Activated CD4-positive, alpha-beta T cell treated with anti-CD3 and anti-CD28 coated beads, Interleukin-2, amount 10 ng/mL, durations not matched to agents 7 days and 5 days (primary cell): ENCODE measurements at regions not wholly inside any gene's neighbourhood (a gene's known extent, or its start where the extent isn't known, plus 50 kb on each side); places are given as distances from the start of the nearest gene placed in this dataset.

Experiments used
- CTCF ChIA-PET: fragments of 350-600 bp; sonication (Branson Sonifier 250); formaldehyde crosslinking; loops from one replicate; lab custom pipeline; 2021; ENCODE audit warnings: antibody characterized with exemption; lab: Charles Lee
- POLR2A ChIA-PET: fragments of 350-600 bp; sonication (Branson Sonifier 250); formaldehyde crosslinking; loops from one replicate; lab custom pipeline; 2021; ENCODE audit warnings: antibody characterized with exemption; lab: Charles Lee
- DNase-seq: peaks from one replicate; pipeline ENCODE4 v3.0.0-alpha.2; 2020
- H3K27ac Mint-ChIP-seq: one replicate; pipeline ENCODE4 v1.8.0; 2021; ENCODE audit warnings: mild to moderate bottlenecking, moderate library complexity, mixed read lengths
- H3K27me3 Mint-ChIP-seq: one replicate; pipeline ENCODE4 v1.8.0; 2021; ENCODE audit warnings: mixed read lengths
- H3K36me3 Mint-ChIP-seq: one replicate; pipeline ENCODE4 v1.8.0; 2021; ENCODE audit warnings: low read depth, mixed read lengths
- H3K4me1 Mint-ChIP-seq: one replicate; pipeline ENCODE4 v1.8.0; 2021; ENCODE audit warnings: mixed read lengths
- H3K4me3 Mint-ChIP-seq: one replicate; pipeline ENCODE4 v1.8.0; 2021; ENCODE audit warnings: mild to moderate bottlenecking, moderate library complexity, mixed read lengths
- H3K9me3 Mint-ChIP-seq: one replicate; pipeline ENCODE4 v1.8.0; 2021; ENCODE audit warnings: mixed read lengths

GRCh38 chr1:83104558-83104957 lies 894.4 kb downstream of the TTLL7 start:
- Mint-ChIP-seq H3K4me3 (no peak overlapping the region), H3K36me3 (no peaks in the 10 kb centered on the region), H3K27ac (no peak overlapping the region), H3K4me1 (no peaks in the 10 kb centered on the region), H3K9me3 (no peaks in the 10 kb centered on the region), H3K27me3 (no peaks in the 10 kb centered on the region)
- ChIA-PET POLR2A (no interaction called here), CTCF (no interaction called here)
- no peak for DNase-seq

- H3K36me3 Mint-ChIP-seq = no peaks in the 10 kb centered on the region
- no peaks in the 10 kb centered on the region for H3K27me3 Mint-ChIP-seq
- no peak overlapping the region for H3K4me3 Mint-ChIP-seq
- no peak for DNase-seq
- no peak overlapping the region for H3K27ac Mint-ChIP-seq
- no peaks in the 10 kb centered on the region for H3K4me1 Mint-ChIP-seq
- POLR2A ChIA-PET = no interaction called here
- CTCF ChIA-PET = no interaction called here
- no peaks in the 10 kb centered on the region for H3K9me3 Mint-ChIP-seq
Observed at GRCh38 chr1:83103341-83103740, 895.6 kb downstream of the TTLL7 start.

DNA sequence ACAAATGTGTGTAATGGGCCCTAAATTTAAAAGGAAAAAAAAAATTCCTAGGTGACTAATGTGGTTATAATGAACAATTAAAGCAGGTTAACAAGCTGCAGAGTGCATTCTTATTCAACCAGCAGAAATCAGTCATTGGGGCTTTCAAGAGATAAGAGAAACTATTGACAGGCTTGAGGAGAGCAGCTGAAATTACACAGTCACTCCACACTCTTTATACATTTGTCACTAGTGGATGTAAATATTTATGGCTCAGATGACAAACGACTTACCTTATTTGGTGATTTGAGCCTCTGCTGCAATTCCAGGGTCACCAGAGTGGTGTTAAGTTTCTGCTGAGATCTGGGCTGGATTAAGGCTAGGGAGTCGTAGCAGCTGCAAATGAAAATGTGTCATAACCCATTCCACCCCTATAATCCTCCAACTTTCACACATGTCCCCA lies 896.3 kb downstream of the TTLL7 start:
- POLR2A ChIA-PET = no interaction called here
- no peak overlapping the region for H3K27ac Mint-ChIP-seq
- H3K36me3 Mint-ChIP-seq = no peaks in the 10 kb centered on the region
- H3K9me3 Mint-ChIP-seq = no peaks in the 10 kb centered on the region
- no peak overlapping the region for H3K4me3 Mint-ChIP-seq
- no peaks in the 10 kb centered on the region for H3K4me1 Mint-ChIP-seq
- CTCF ChIA-PET = no interaction called here
- no peak for DNase-seq
- no peaks in the 10 kb centered on the region for H3K27me3 Mint-ChIP-seq

DNA sequence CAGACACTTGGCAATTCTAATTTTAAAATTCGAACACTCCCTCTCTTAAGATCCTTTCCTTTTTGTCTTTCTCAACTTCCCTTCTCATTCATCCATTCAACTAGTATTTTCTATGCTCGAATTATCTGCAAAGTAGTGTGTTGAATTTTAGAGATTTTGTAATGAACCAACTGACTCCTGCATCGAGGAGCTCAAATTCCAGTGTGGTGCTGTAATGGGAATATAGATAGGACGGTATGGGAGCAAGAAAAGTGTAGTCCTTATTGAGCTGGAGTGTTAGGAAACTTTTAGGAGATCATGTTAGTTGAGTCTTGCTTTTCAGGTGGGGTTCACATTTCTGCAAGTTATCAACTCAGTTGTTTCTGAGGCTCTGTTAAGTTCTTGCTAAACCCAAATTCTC lies 897.5 kb downstream of the TTLL7 start:
- H3K4me1 Mint-ChIP-seq = no peaks in the 10 kb centered on the region
- no peaks in the 10 kb centered on the region for H3K9me3 Mint-ChIP-seq
- H3K36me3 Mint-ChIP-seq = no peaks in the 10 kb centered on the region
- no peak for DNase-seq
- ChIA-PET CTCF (no interaction called here), POLR2A (no interaction called here)
- H3K4me3 Mint-ChIP-seq = no peak overlapping the region
- H3K27ac Mint-ChIP-seq = no peak overlapping the region
- H3K27me3 Mint-ChIP-seq = no peaks in the 10 kb centered on the region

DNA sequence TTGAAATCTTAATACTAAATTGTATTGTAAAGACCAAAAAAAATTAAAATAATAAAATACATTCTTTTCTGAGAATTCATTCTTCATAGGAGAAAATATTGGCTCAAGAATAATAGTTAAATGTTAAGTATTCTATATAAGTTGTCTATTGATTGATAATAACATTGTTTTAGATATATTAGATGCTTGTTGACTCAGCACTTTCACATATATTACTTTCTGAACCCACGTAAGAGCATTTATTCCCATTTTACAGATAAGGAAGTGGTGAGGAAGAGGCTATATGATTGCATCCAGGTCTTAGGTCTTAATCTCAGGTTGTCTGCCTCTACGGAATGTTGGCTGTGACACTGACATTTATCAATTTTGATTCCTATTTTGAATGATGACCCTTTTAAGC lies 898.8 kb downstream of the TTLL7 start:
- DNase-seq = no peak
- no peaks in the 10 kb centered on the region for H3K27me3 Mint-ChIP-seq
- POLR2A ChIA-PET = no interaction called here

GRCh38 chr1:83098791-83099190 lies 900.1 kb downstream of the TTLL7 start:
- Mint-ChIP-seq H3K27me3 (no peaks in the 10 kb centered on the region), H3K4me1 (no peaks in the 10 kb centered on the region), H3K4me3 (no peak overlapping the region), H3K36me3 (no peaks in the 10 kb centered on the region), H3K27ac (no peak overlapping the region), H3K9me3 (no peaks in the 10 kb centered on the region)
- ChIA-PET CTCF (no interaction called here), POLR2A (no interaction called here)
- no peak for DNase-seq

More for the DNA sequence above, 898.8 kb downstream of the TTLL7 start:
- Mint-ChIP-seq H3K4me1 (no peaks in the 10 kb centered on the region), H3K27ac (no peak overlapping the region), H3K4me3 (no peak overlapping the region), H3K36me3 (no peaks in the 10 kb centered on the region), H3K9me3 (no peaks in the 10 kb centered on the region)
- CTCF ChIA-PET = no interaction called here

- DNase-seq = no peak
- H3K27me3 Mint-ChIP-seq = no peaks in the 10 kb centered on the region
- no peak overlapping the region for H3K4me3 Mint-ChIP-seq
- no peaks in the 10 kb centered on the region for H3K36me3 Mint-ChIP-seq
- ChIA-PET CTCF (no interaction called here), POLR2A (no interaction called here)
- H3K4me1 Mint-ChIP-seq = no peaks in the 10 kb centered on the region
- no peaks in the 10 kb centered on the region for H3K9me3 Mint-ChIP-seq
- no peak overlapping the region for H3K27ac Mint-ChIP-seq
Observed at GRCh38 chr1:83098131-83098530, 900.8 kb downstream of the TTLL7 start.

DNA sequence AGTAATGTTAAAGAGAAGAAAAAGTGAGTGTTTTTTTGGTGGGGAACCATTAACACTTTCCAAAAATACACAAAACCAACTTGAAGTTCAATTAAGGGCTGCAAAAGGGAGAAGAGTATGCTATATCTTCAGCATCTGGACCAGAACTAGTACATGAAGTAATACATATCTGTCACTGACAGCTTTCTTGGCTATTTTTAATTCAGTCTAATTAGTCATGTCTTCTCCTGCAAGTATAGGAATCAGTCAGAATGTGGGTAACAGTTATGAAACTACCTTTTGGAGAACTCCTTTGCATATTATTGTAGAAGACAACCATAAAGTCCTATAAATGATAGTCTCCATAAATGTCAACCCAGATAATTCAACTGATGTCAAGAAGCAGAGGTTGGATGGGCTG lies 901.2 kb downstream of the TTLL7 start:
- H3K4me1 Mint-ChIP-seq = no peaks in the 10 kb centered on the region
- no peak overlapping the region for H3K4me3 Mint-ChIP-seq
- H3K9me3 Mint-ChIP-seq = no peaks in the 10 kb centered on the region
- no peak overlapping the region for H3K27ac Mint-ChIP-seq
- CTCF ChIA-PET = no interaction called here
- H3K27me3 Mint-ChIP-seq = no peaks in the 10 kb centered on the region
- no peaks in the 10 kb centered on the region for H3K36me3 Mint-ChIP-seq
- POLR2A ChIA-PET = no interaction called here
- DNase-seq = no peak

GRCh38 chr1:83095570-83095969 lies 903.4 kb downstream of the TTLL7 start:
- Mint-ChIP-seq H3K4me1 (no peaks in the 10 kb centered on the region), H3K27me3 (no peaks in the 10 kb centered on the region), H3K27ac (no peak overlapping the region), H3K36me3 (no peaks in the 10 kb centered on the region), H3K4me3 (no peak overlapping the region), H3K9me3 (no peaks in the 10 kb centered on the region)
- ChIA-PET POLR2A (no interaction called here), CTCF (no interaction called here)
- DNase-seq = no peak

DNA sequence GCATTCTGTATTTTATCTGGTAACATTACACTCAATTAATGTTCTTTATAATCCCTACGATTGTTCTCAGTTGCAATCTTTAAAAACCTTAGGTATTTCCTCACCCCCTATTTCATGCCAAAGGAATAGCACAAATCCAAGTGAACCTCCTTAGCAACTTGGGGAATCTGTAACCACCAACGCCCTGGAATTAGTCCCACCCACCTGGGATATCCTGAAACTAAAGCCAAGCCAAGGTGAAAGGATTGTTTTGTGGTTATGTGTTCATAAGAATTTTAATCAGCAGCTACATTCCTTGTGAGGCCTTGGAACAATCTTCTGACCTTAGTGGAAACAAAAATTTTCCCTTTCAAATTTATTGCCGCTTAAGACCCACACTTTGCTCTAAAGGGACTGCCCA lies 908.7 kb downstream of the TTLL7 start:
- CTCF ChIA-PET = no interaction called here
- H3K27me3 Mint-ChIP-seq = no peaks in the 10 kb centered on the region
- no peak overlapping the region for H3K4me3 Mint-ChIP-seq
- H3K36me3 Mint-ChIP-seq = no peaks in the 10 kb centered on the region
- DNase-seq = no peak
- no peaks in the 10 kb centered on the region for H3K9me3 Mint-ChIP-seq
- no peak overlapping the region for H3K27ac Mint-ChIP-seq
- POLR2A ChIA-PET = no interaction called here
- H3K4me1 Mint-ChIP-seq = no peaks in the 10 kb centered on the region

- no peak for DNase-seq
- Mint-ChIP-seq H3K27ac (no peak overlapping the region), H3K27me3 (no peaks in the 10 kb centered on the region), H3K4me3 (no peak overlapping the region), H3K9me3 (no peaks in the 10 kb centered on the region), H3K36me3 (no peaks in the 10 kb centered on the region), H3K4me1 (no peaks in the 10 kb centered on the region)
- ChIA-PET CTCF (no interaction called here), POLR2A (no interaction called here)
Observed at GRCh38 chr1:83087851-83088250, 911.1 kb downstream of the TTLL7 start.

GRCh38 chr1:83086986-83087512 lies 911.9 kb downstream of the TTLL7 start:
- Mint-ChIP-seq H3K36me3 (no peaks in the 10 kb centered on the region), H3K9me3 (no peaks in the 10 kb centered on the region), H3K4me1 (no peaks in the 10 kb centered on the region), H3K4me3 (no peak overlapping the region), H3K27ac (no peak overlapping the region), H3K27me3 (no peaks in the 10 kb centered on the region)
- POLR2A ChIA-PET = no interaction called here
- CTCF ChIA-PET = no interaction called here
- no peak for DNase-seq

- Mint-ChIP-seq H3K9me3 (no peaks in the 10 kb centered on the region), H3K4me3 (no peak overlapping the region), H3K27ac (no peak overlapping the region), H3K27me3 (no peaks in the 10 kb centered on the region), H3K36me3 (no peaks in the 10 kb centered on the region), H3K4me1 (no peaks in the 10 kb centered on the region)
- DNase-seq = no peak
- CTCF ChIA-PET = no interaction called here
- POLR2A ChIA-PET = no interaction called here
Observed at GRCh38 chr1:83086346-83086745, 912.6 kb downstream of the TTLL7 start.

- no peak for DNase-seq
- H3K9me3 Mint-ChIP-seq = no peaks in the 10 kb centered on the region
Observed at GRCh38 chr1:83083589-83084224, 915.2 kb downstream of the TTLL7 start.

More at GRCh38 chr1:83083589-83084224, 915.2 kb downstream of the TTLL7 start:
- H3K27ac Mint-ChIP-seq = no peak overlapping the region
- H3K4me1 Mint-ChIP-seq = no peaks in the 10 kb centered on the region
- ChIA-PET CTCF (no interaction called here), POLR2A (no interaction called here)
- no peaks in the 10 kb centered on the region for H3K27me3 Mint-ChIP-seq
- no peaks in the 10 kb centered on the region for H3K36me3 Mint-ChIP-seq
- H3K4me3 Mint-ChIP-seq = no peak overlapping the region
